Trophoblast cell (in vitro differentiated cells and primary cell): ENCODE measurements at regions not wholly inside any gene's neighbourhood (a gene's known extent, or its start where the extent isn't known, plus 50 kb on each side); places are given as distances from the start of the nearest gene placed in this dataset.

Experiments
- DNase-seq, 2 donors: peaks; one replicate each; pipeline ENCODE4 v3.0.0-alpha.2; 2016
- H2AFZ ChIP-seq: 2 replicates; pipeline ENCODE4 v1.6.1; 2013; ENCODE audit warnings: low read length, moderate library complexity, mild to moderate bottlenecking; ENCODE audit not compliant: insufficient read depth, poor library complexity
- H2AK5ac ChIP-seq: 2 replicates; pipeline ENCODE4 v1.6.1; 2013; ENCODE audit warnings: mild to moderate bottlenecking, low read length
- H2BK120ac ChIP-seq: 2 replicates; pipeline ENCODE4 v1.6.1; 2013; ENCODE audit warnings: low read length, mild to moderate bottlenecking, moderate library complexity; ENCODE audit not compliant: insufficient read depth, poor library complexity
- H2BK12ac ChIP-seq: 2 replicates; pipeline ENCODE4 v1.6.1; 2013; ENCODE audit warnings: mild to moderate bottlenecking, low read length, moderate library complexity
- H2BK5ac ChIP-seq: 2 replicates; pipeline ENCODE4 v1.6.1; 2013; ENCODE audit warnings: low read length, low read depth, moderate library complexity, mild to moderate bottlenecking; ENCODE audit not compliant: poor library complexity
- H3K14ac ChIP-seq: 2 replicates; pipeline ENCODE4 v1.6.1; 2013; ENCODE audit warnings: mild to moderate bottlenecking, low read length
- H3K18ac ChIP-seq: 2 replicates; pipeline ENCODE4 v1.6.1; 2013; ENCODE audit warnings: mild to moderate bottlenecking, low read length
- H3K23ac ChIP-seq: 2 replicates; pipeline ENCODE4 v1.6.1; 2013; ENCODE audit warnings: low read length
- H3K27ac ChIP-seq: 2 replicates; pipeline ENCODE4 v1.5.1; 2013; ENCODE audit warnings: low read depth, mild to moderate bottlenecking, inconsistent platforms, low read length, moderate library complexity
- H3K27me3 ChIP-seq: 2 replicates; pipeline ENCODE4 v1.6.1; 2013; ENCODE audit warnings: inconsistent platforms, mild to moderate bottlenecking, low read length, moderate library complexity; ENCODE audit not compliant: insufficient read depth
- H3K36me3 ChIP-seq, 2 experiments: 1 replicate in 1 of 2; 2 replicates in 1 of 2; pipeline ENCODE4 v1.6.1; 2013; ENCODE audit warnings: low read length in 2 of 2, mild to moderate bottlenecking in 2 of 2, moderate library complexity in 1 of 2; ENCODE audit not compliant: insufficient read depth in 2 of 2, control insufficient read depth in 1 of 2
- H3K4ac ChIP-seq: 2 replicates; pipeline ENCODE4 v1.6.1; 2013; ENCODE audit warnings: low read depth, mild to moderate bottlenecking, low read length, moderate library complexity
- H3K4me1 ChIP-seq, 2 experiments: 1 replicate in 1 of 2; 2 replicates in 1 of 2; pipeline ENCODE4 v1.6.1; 2013; ENCODE audit warnings: low read length in 2 of 2, mild to moderate bottlenecking in 2 of 2, moderate library complexity in 1 of 2; ENCODE audit not compliant: insufficient read depth in 2 of 2, control insufficient read depth in 1 of 2
- H3K4me2 ChIP-seq: 2 replicates; pipeline ENCODE4 v1.6.1; 2013; ENCODE audit warnings: inconsistent platforms, mild to moderate bottlenecking, low read length, moderate library complexity
- H3K4me3 ChIP-seq: 2 replicates; pipeline ENCODE4 v1.5.1; 2013; ENCODE audit warnings: mild to moderate bottlenecking, low read depth, low read length, inconsistent platforms
- H3K79me1 ChIP-seq: one replicate; pipeline ENCODE4 v1.6.1; 2013; ENCODE audit warnings: low read length
- H3K79me2 ChIP-seq: 2 replicates; pipeline ENCODE4 v1.6.1; 2013; ENCODE audit warnings: low read length, mild to moderate bottlenecking; ENCODE audit not compliant: control insufficient read depth, insufficient read depth, poor library complexity
- H3K9ac ChIP-seq: 2 replicates; pipeline ENCODE4 v1.6.1; 2013; ENCODE audit warnings: mild to moderate bottlenecking, low read length
- H3K9me3 ChIP-seq: 2 replicates; pipeline ENCODE4 v1.6.1; 2013; ENCODE audit warnings: low read depth, mild to moderate bottlenecking, control low read depth, inconsistent platforms, low read length; ENCODE audit not compliant: insufficient read depth
- H4K12ac ChIP-seq: 2 replicates; pipeline ENCODE4 v1.6.1; 2013; ENCODE audit warnings: low read depth, mild to moderate bottlenecking, low read length, moderate library complexity
- H4K8ac ChIP-seq: 2 replicates; pipeline ENCODE4 v1.6.1; 2013; ENCODE audit warnings: low read depth, mild to moderate bottlenecking, low read length, moderate library complexity
- H4K91ac ChIP-seq: one replicate; pipeline ENCODE4 v1.6.1; 2013; ENCODE audit warnings: low read depth, mild to moderate bottlenecking, low read length, moderate library complexity
- WGBS: extraction: QIAGEN DNeasy Blood & Tissue Kit; methylation state at CpG from one replicate; pipeline ENCODE4 v1.1.7; 2013; ENCODE audit warnings: missing lambda C conversion rate; ENCODE audit not compliant: insufficient read length, insufficient coverage; ENCODE audit errors: extremely low coverage; 5-methylcytosine and 5-hydroxymethylcytosine counted together

DNA sequence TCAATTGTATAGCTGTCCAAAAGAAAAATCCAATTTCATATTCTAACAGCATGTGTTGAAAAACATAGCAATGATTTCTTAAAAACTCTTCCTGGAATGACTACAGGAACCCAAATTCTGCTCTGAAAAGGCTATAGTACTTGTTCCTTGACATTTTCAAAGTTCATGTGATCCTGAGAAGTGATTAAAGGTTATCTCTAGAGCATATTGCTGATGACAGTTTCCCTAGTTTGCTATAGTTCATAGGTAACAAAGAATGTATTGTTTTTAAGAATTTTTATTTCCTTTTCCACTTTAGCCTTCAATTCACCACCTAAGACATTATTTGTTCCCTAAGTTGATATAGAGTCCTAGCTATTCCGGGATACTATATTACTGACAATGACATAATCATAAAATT lies 1614.6 kb downstream of the PCDH7 start:
- Histone ChIP-seq H3K79me2 (no peaks in the 10 kb centered on the region), H3K27me3 (no peaks in the 10 kb centered on the region), H4K91ac (no peak overlapping the region), H3K4me2 (no peak overlapping the region), H2BK12ac (no peak overlapping the region), H3K14ac (no peak overlapping the region), H3K4me3 (no peak overlapping the region), H3K27ac (no peak overlapping the region), H3K36me3 (no peaks in the 10 kb centered on the region), H4K8ac (no peak overlapping the region), H2AFZ (no peak overlapping the region), H3K9me3 (no peaks in the 10 kb centered on the region), H3K79me1 (no peaks in the 10 kb centered on the region), H4K12ac (no peak overlapping the region), H2AK5ac (no peak overlapping the region), H3K23ac (no peak overlapping the region), H3K4ac (no peak overlapping the region), H2BK120ac (no peak overlapping the region), H2BK5ac (no peak overlapping the region), H3K9ac (no peak overlapping the region), H3K18ac (no peak overlapping the region), H3K4me1 (no peaks in the 10 kb centered on the region)
- no CpG with 5 or more reads among the region's 1 CpG for WGBS
- no peak for DNase-seq

DNA sequence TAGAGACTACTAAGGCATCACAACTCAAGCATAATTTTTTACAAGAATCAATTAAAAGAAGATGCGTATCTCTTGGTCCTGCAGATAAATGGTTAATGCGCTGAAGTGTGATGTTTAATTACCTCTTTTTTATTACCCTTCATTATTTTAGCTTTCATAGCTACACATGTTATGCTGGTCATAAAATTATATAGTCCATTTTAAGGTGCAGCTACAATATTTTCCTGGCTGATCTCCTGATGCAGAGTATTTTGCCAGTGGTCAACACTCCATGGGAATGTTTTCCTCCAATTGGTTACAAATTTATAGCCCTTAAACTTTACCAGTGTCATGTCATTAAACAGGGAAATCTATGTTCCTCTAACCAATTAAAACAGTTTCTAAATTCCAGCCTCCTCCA lies 1617.2 kb downstream of the PCDH7 start:
- Histone ChIP-seq H3K4me1 (peaks cover 0 to 4% of the 10 kb centered on the region in 2 experiments), H3K4ac (no peak overlapping the region), H3K9ac (no peak overlapping the region), H3K4me2 (no peak overlapping the region), H3K9me3 (no peaks in the 10 kb centered on the region), H3K14ac (no peak overlapping the region), H2BK12ac (no peak overlapping the region), H4K12ac (no peak overlapping the region), H2BK5ac (no peak overlapping the region), H4K8ac (no peak overlapping the region), H3K79me1 (no peaks in the 10 kb centered on the region), H3K79me2 (no peaks in the 10 kb centered on the region), H3K4me3 (no peak overlapping the region), H2BK120ac (no peak overlapping the region), H3K27ac (no peak overlapping the region), H3K27me3 (no peaks in the 10 kb centered on the region), H3K36me3 (no peaks in the 10 kb centered on the region), H2AFZ (no peak overlapping the region), H3K18ac (no peak overlapping the region), H2AK5ac (no peak overlapping the region), H4K91ac (no peak overlapping the region), H3K23ac (no peak overlapping the region)
- no CpG with 5 or more reads among the region's 2 CpGs for WGBS
- no peak for DNase-seq

DNA sequence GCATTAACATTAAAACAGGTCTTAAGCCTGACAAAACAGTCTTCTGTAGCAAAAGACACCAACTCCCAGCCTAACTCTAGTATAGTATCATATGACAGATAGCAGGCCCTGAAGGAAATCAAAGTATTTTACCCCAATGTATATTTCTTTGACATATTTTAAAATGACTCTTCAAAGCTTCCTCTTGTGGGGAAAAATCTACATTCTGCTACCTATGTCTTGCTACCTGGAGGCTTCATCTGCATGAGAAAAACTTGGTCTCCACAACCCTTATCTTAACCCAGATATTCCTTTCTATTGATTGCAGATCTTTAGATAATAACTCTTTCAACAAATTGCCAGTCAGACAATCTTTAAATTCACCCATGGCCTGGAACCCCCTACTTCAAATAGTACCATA lies 1620.4 kb downstream of the PCDH7 start:
- DNase-seq = peak in 1 of 2 donors; percentile 13
- Histone ChIP-seq H3K36me3 (no peaks in the 10 kb centered on the region), H2AK5ac (no peak overlapping the region), H3K4me2 (no peak overlapping the region), H2AFZ (no peak overlapping the region), H3K27ac (no peak overlapping the region), H3K9me3 (no peaks in the 10 kb centered on the region), H3K27me3 (no peaks in the 10 kb centered on the region), H2BK12ac (no peak overlapping the region), H3K18ac (no peak overlapping the region), H4K8ac (no peak overlapping the region), H3K4me1 (peaks cover 0 to 4% of the 10 kb centered on the region in 2 experiments), H3K14ac (no peak overlapping the region), H3K4me3 (no peak overlapping the region), H2BK5ac (no peak overlapping the region), H3K9ac (no peak overlapping the region), H3K23ac (no peak overlapping the region), H3K79me1 (no peaks in the 10 kb centered on the region), H3K79me2 (no peaks in the 10 kb centered on the region), H3K4ac (no peak overlapping the region), H4K12ac (no peak overlapping the region), H4K91ac (no peak overlapping the region), H2BK120ac (no peak overlapping the region)

DNA sequence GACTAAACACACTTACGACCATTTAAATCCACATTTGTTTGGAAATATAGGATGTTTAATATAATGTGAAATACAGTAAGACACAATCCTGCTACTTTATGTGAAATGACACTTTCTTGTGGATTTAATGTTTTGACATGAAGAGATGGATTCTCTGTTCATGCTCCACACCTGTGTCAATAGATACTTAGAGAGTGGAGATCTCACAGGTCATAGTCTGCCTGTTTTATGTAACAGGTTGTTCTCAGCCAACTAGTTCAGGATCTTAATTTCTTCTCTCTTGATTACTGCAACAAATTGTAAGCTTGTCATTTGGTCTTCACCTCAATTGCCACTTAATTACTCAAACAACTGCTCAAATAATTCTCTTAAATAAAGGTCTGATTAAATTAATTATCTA lies 1621.2 kb downstream of the PCDH7 start:
- H3K36me3 ChIP-seq = no peaks in the 10 kb centered on the region
- no peak overlapping the region for H3K14ac ChIP-seq
- H3K27me3 ChIP-seq = no peaks in the 10 kb centered on the region
- no peak overlapping the region for H2BK120ac ChIP-seq
- H3K79me2 ChIP-seq = no peaks in the 10 kb centered on the region
- H3K23ac ChIP-seq = no peak overlapping the region
- WGBS = no CpG with 5 or more reads among the region's 1 CpG
- H3K9ac ChIP-seq = no peak overlapping the region
- no peak for DNase-seq
- no peaks in the 10 kb centered on the region for H3K9me3 ChIP-seq
- no peak overlapping the region for H2BK5ac ChIP-seq
- no peak overlapping the region for H4K91ac ChIP-seq
- H3K4me1 ChIP-seq = peaks cover 0 to 4% of the 10 kb centered on the region in 2 experiments
- H2AK5ac ChIP-seq = no peak overlapping the region
- H4K12ac ChIP-seq = no peak overlapping the region
- no peak overlapping the region for H3K27ac ChIP-seq
- H3K4me2 ChIP-seq = no peak overlapping the region
- no peak overlapping the region for H4K8ac ChIP-seq
- no peak overlapping the region for H3K4me3 ChIP-seq
- no peak overlapping the region for H3K4ac ChIP-seq
- H2AFZ ChIP-seq = no peak overlapping the region
- no peaks in the 10 kb centered on the region for H3K79me1 ChIP-seq
- H2BK12ac ChIP-seq = no peak overlapping the region
- no peak overlapping the region for H3K18ac ChIP-seq

DNA sequence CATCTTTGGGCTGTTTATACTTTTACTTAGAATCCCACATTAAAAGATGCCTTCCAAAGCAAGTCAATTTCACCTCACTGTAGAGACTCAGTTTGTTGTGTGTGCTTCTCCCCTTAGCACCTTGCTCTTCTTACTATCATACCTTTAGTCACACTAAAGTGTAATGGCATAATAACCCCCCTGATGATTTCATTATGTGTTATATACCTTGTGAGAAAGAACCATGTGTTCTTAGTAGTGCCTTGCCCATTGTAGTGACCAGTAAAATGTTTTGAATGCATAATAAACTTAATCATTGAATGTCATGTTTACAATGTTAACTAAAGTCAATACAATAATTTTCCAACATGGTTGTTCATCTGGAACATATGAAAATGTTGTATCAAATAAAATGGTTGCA lies 1621.9 kb downstream of the PCDH7 start:
- H3K23ac ChIP-seq = no peak overlapping the region
- no peak overlapping the region for H2BK5ac ChIP-seq
- H3K27me3 ChIP-seq = no peaks in the 10 kb centered on the region
- H3K27ac ChIP-seq = no peak overlapping the region
- no peak overlapping the region for H3K14ac ChIP-seq
- H3K9ac ChIP-seq = no peak overlapping the region
- no peak overlapping the region for H4K8ac ChIP-seq
- H2BK120ac ChIP-seq = no peak overlapping the region
- H3K4ac ChIP-seq = no peak overlapping the region
- no peaks in the 10 kb centered on the region for H3K79me1 ChIP-seq
- H3K9me3 ChIP-seq = no peaks in the 10 kb centered on the region
- no peaks in the 10 kb centered on the region for H3K79me2 ChIP-seq
- H2AK5ac ChIP-seq = no peak overlapping the region
- no peak overlapping the region for H3K18ac ChIP-seq
- H4K91ac ChIP-seq = no peak overlapping the region
- H2BK12ac ChIP-seq = no peak overlapping the region
- H3K4me3 ChIP-seq = no peak overlapping the region
- DNase-seq = no peak
- H3K36me3 ChIP-seq = no peaks in the 10 kb centered on the region
- H3K4me2 ChIP-seq = no peak overlapping the region
- H4K12ac ChIP-seq = no peak overlapping the region
- H2AFZ ChIP-seq = no peak overlapping the region
- H3K4me1 ChIP-seq = peaks cover 0 to 4% of the 10 kb centered on the region in 2 experiments
